DND-41 (cell line): ENCODE measurements at regions not wholly inside any gene's neighbourhood (a gene's known extent, or its start where the extent isn't known, plus 50 kb on each side); places are given as distances from the start of the nearest gene placed in this dataset.

Experiments used
- CTCF ChIP-seq: IDR thresholded peaks from 2 replicates; pipeline ENCODE4 v1.5.1; 2012; ENCODE audit warnings: borderline replicate concordance, low read length, moderate library complexity, mild to moderate bottlenecking; ENCODE audit not compliant: poor library complexity, severe bottlenecking; ENCODE audit errors: extremely low read depth
- EZH2 ChIP-seq: IDR thresholded peaks from 3 replicates; pipeline ENCODE4 v1.6.1; 2012; ENCODE audit warnings: borderline replicate concordance, low read depth, mild to moderate bottlenecking, moderate library complexity, low read length, inconsistent platforms; ENCODE audit not compliant: severe bottlenecking

- TF ChIP-seq EZH2 = no peak
- no peak for TF ChIP-seq CTCF
Observed at GRCh38 chr1:30365596-30365995, 357.8 kb downstream of the MATN1 start.
